ENCODE measurements at regions not wholly inside any gene's neighbourhood (a gene's known extent, or its start where the extent isn't known, plus 50 kb on each side); places are given as distances from the start of the nearest gene placed in this dataset.
"Not testable (repeated sequence)": the region's sequence is repeated elsewhere in the genome, so short reads cannot be mapped to it uniquely, and the experiment has no call there.

- no peak for DNase-seq
These were observed 358.8 kb downstream of the C12orf50 start for GRCh38 chr12:87670448-87670847.

- no peak for DNase-seq
These were observed 361.8 kb downstream of the C12orf50 start for GRCh38 chr12:87667378-87667777.

GRCh38 chr12:87661786-87662377, 367.3 kb downstream of the C12orf50 start:
- peak in 1 of 2 experiments; percentile 12 for DNase-seq

- DNase-seq, result no peak
These were observed 368.0 kb downstream of the C12orf50 start for GRCh38 chr12:87660987-87661774.

GRCh38 chr12:87660291-87660690, 368.9 kb downstream of the C12orf50 start:
- no peak for DNase-seq

GRCh38 chr12:87656311-87656710, 372.9 kb downstream of the C12orf50 start:
- no peak for DNase-seq

GRCh38 chr12:87651670-87652425, 377.4 kb downstream of the C12orf50 start:
- DNase-seq, result no peak

- DNase-seq, result no peak
These were observed 387.0 kb downstream of the C12orf50 start for GRCh38 chr12:87642245-87642644.

GRCh38 chr12:87618199-87618598, 411.0 kb downstream of the C12orf50 start:
- DNase-seq, result no peak

- no peak for DNase-seq
These were observed 416.2 kb downstream of the C12orf50 start for GRCh38 chr12:87612996-87613395.

GRCh38 chr12:87608321-87608720, 420.9 kb downstream of the C12orf50 start:
- no peak for DNase-seq

GRCh38 chr12:87603727-87604126, 425.5 kb downstream of the C12orf50 start:
- no peak for DNase-seq

GRCh38 chr12:87599459-87599858, 429.7 kb downstream of the C12orf50 start:
- no peak for DNase-seq

- DNase-seq, result no peak
These were observed 432.1 kb downstream of the C12orf50 start for GRCh38 chr12:87597114-87597513.

GRCh38 chr12:87596636-87597035, 432.6 kb downstream of the C12orf50 start:
- no peak for DNase-seq

- DNase-seq, result no peak
These were observed 433.1 kb downstream of the C12orf50 start for GRCh38 chr12:87596134-87596533.

- no peak for DNase-seq
These were observed 443.2 kb downstream of the C12orf50 start for GRCh38 chr12:87585882-87586557.

GRCh38 chr12:87579091-87579490, 450.1 kb downstream of the C12orf50 start:
- DNase-seq, result not testable (repeated sequence)

- DNase-seq, result no peak
These were observed 453.3 kb downstream of the C12orf50 start for GRCh38 chr12:87575906-87576305.

GRCh38 chr12:87566918-87567317, 462.3 kb downstream of the C12orf50 start:
- DNase-seq, result not testable (repeated sequence)

- DNase-seq, result no peak
These were observed 472.2 kb downstream of the C12orf50 start for GRCh38 chr12:87556985-87557384.

- not testable (repeated sequence) for DNase-seq
These were observed 498.0 kb downstream of the C12orf50 start for GRCh38 chr12:87531213-87531612.

- no peak for DNase-seq
These were observed 499.8 kb downstream of the C12orf50 start for GRCh38 chr12:87529413-87529812.
